ENCODE measurements at regions not wholly inside any gene's neighbourhood (a gene's known extent, or its start where the extent isn't known, plus 50 kb on each side); places are given as distances from the start of the nearest gene placed in this dataset.

- peaks cover 2% of the 10 kb centered on the region for H3K9me3 Mint-ChIP-seq
- H3K4me3 Mint-ChIP-seq: no peak overlapping the region
- H3K4me1 Mint-ChIP-seq: no peaks in the 10 kb centered on the region
- no peak for TF ChIP-seq CTCF (conservative IDR thresholded peaks at IDR 0.05)
- H3K27me3 Mint-ChIP-seq (ENCODE audit: low read depth): no peaks in the 10 kb centered on the region
- no peaks in the 10 kb centered on the region for H3K36me3 Mint-ChIP-seq (ENCODE audit: low read depth)
- H3K27ac Mint-ChIP-seq (ENCODE audit: unreplicated experiment): no peak overlapping the region
- DNase-seq (ENCODE audit: low read depth, low spot score): no peak
Measured at GRCh38 chr3:164194842-164195241, 883.5 kb downstream of the SI start.

GRCh38 chr3:164192974-164193373, 885.3 kb downstream of the SI start:
- TF ChIP-seq CTCF (conservative IDR thresholded peaks at IDR 0.05): no peak
- Mint-ChIP-seq H3K9me3 (peaks cover 2% of the 10 kb centered on the region), H3K36me3 (ENCODE audit: low read depth) (no peaks in the 10 kb centered on the region), H3K4me3 (no peak overlapping the region), H3K27ac (ENCODE audit: unreplicated experiment) (no peak overlapping the region), H3K4me1 (no peaks in the 10 kb centered on the region), H3K27me3 (ENCODE audit: low read depth) (no peaks in the 10 kb centered on the region)
- no peak for DNase-seq (ENCODE audit: low read depth, low spot score)

- no peak for TF ChIP-seq CTCF (conservative IDR thresholded peaks at IDR 0.05)
- Mint-ChIP-seq H3K36me3 (ENCODE audit: low read depth) (no peaks in the 10 kb centered on the region), H3K27me3 (ENCODE audit: low read depth) (no peaks in the 10 kb centered on the region), H3K9me3 (peaks cover 4% of the 10 kb centered on the region), H3K4me1 (no peaks in the 10 kb centered on the region), H3K27ac (ENCODE audit: unreplicated experiment) (no peak overlapping the region), H3K4me3 (no peak overlapping the region)
- no peak for DNase-seq (ENCODE audit: low read depth, low spot score)
Measured at GRCh38 chr3:164190566-164190965, 887.7 kb downstream of the SI start.

GRCh38 chr3:164186095-164186494, 892.2 kb downstream of the SI start:
- no peak for TF ChIP-seq CTCF (conservative IDR thresholded peaks at IDR 0.05)
- Mint-ChIP-seq H3K36me3 (ENCODE audit: low read depth) (no peaks in the 10 kb centered on the region), H3K27ac (ENCODE audit: unreplicated experiment) (no peak overlapping the region), H3K27me3 (ENCODE audit: low read depth) (no peaks in the 10 kb centered on the region), H3K4me3 (no peak overlapping the region), H3K4me1 (no peaks in the 10 kb centered on the region), H3K9me3 (peaks cover 15% of the 10 kb centered on the region)
- no peak for DNase-seq (ENCODE audit: low read depth, low spot score)

- H3K4me3 Mint-ChIP-seq: no peak overlapping the region
- H3K27me3 Mint-ChIP-seq (ENCODE audit: low read depth): no peaks in the 10 kb centered on the region
- H3K27ac Mint-ChIP-seq (ENCODE audit: unreplicated experiment): no peak overlapping the region
- DNase-seq (ENCODE audit: low read depth, low spot score): no peak
- TF ChIP-seq CTCF (conservative IDR thresholded peaks at IDR 0.05): no peak
- H3K4me1 Mint-ChIP-seq: no peaks in the 10 kb centered on the region
- H3K9me3 Mint-ChIP-seq: peaks cover 9% of the 10 kb centered on the region
- peaks cover 3% of the 10 kb centered on the region for H3K36me3 Mint-ChIP-seq (ENCODE audit: low read depth)
Measured at GRCh38 chr3:164179110-164179774, 899.1 kb downstream of the SI start.

Measured in neural crest cell (in vitro differentiated cells).